Keratinocyte (primary cell): ENCODE measurements at regions not wholly inside any gene's neighbourhood (a gene's known extent, or its start where the extent isn't known, plus 50 kb on each side); places are given as distances from the start of the nearest gene placed in this dataset.

ENCODE experiments used
- DNase-seq: peaks from one replicate; pipeline ENCODE4 v3.0.0-alpha.2; 2011; ENCODE audit warnings: low read depth, missing footprints, low spot score
- FAIRE-seq: peaks from 2 replicates; lab custom pipeline; 2011; peaks lifted over from hg19 to GRCh38; lab: Jason Lieb, UNC
- H2AFZ ChIP-seq: 2 replicates; pipeline ENCODE4 v1.6.0; 2012; ENCODE audit warnings: low read length, control low read depth, inconsistent platforms; ENCODE audit not compliant: control insufficient read depth
- H3K27ac ChIP-seq: 2 replicates; pipeline ENCODE4 v1.5.1; 2011; ENCODE audit warnings: low read length; ENCODE audit not compliant: control insufficient read depth, insufficient read depth
- H3K27me3 ChIP-seq: 3 replicates; pipeline ENCODE4 v1.6.0; 2011; ENCODE audit warnings: low read length; ENCODE audit not compliant: control insufficient read depth, insufficient read depth; ENCODE audit errors: extremely low read depth
- H3K36me3 ChIP-seq, 2 experiments: 2 replicates in 1 of 2; 3 replicates in 1 of 2; pipeline ENCODE4 v1.5.1; 2011; ENCODE audit warnings: low read length in 2 of 2, mild to moderate bottlenecking in 1 of 2; ENCODE audit not compliant: control insufficient read depth in 2 of 2, insufficient read depth in 2 of 2; ENCODE audit errors: extremely low read depth in 1 of 2
- H3K4me1 ChIP-seq: 3 replicates; pipeline ENCODE4 v1.5.1; 2011; ENCODE audit warnings: low read length; ENCODE audit not compliant: control insufficient read depth, insufficient read depth; ENCODE audit errors: extremely low read depth
- H3K4me2 ChIP-seq: 3 replicates; pipeline ENCODE4 v1.6.0; 2011; ENCODE audit warnings: low read depth, low read length; ENCODE audit not compliant: control insufficient read depth, insufficient read depth; ENCODE audit errors: extremely low read depth
- H3K4me3 ChIP-seq, 3 experiments: fragments of 200-600 bp in 1 of 3; sonication (generic) in 1 of 3; 2 replicates in 2 of 3; 3 replicates in 1 of 3; pipeline ENCODE4 v1.5.1; 2011 to 2016; ENCODE audit warnings: low read length in 3 of 3, mild to moderate bottlenecking in 3 of 3, control low read depth in 2 of 3, inconsistent platforms in 1 of 3, low read depth in 1 of 3, mixed read lengths in 1 of 3, mixed run types in 1 of 3, moderate library complexity in 1 of 3; ENCODE audit not compliant: control insufficient read depth in 2 of 3, insufficient read depth in 2 of 3; ENCODE audit errors: extremely low read depth in 1 of 3
- H3K79me2 ChIP-seq: 2 replicates; pipeline ENCODE4 v1.6.0; 2012; ENCODE audit warnings: low read length; ENCODE audit not compliant: control insufficient read depth, insufficient read depth
- H3K9ac ChIP-seq: 3 replicates; pipeline ENCODE4 v1.6.0; 2011; ENCODE audit warnings: low read length; ENCODE audit not compliant: control insufficient read depth, insufficient read depth; ENCODE audit errors: extremely low read depth
- H3K9me1 ChIP-seq: 3 replicates; pipeline ENCODE4 v1.6.0; 2011; ENCODE audit warnings: low read length; ENCODE audit not compliant: control insufficient read depth, insufficient read depth; ENCODE audit errors: extremely low read depth
- H3K9me3 ChIP-seq: 2 replicates; pipeline ENCODE4 v1.5.1; 2012; ENCODE audit warnings: low read depth, low read length; ENCODE audit not compliant: control insufficient read depth
- H4K20me1 ChIP-seq: 3 replicates; pipeline ENCODE4 v1.6.0; 2011; ENCODE audit warnings: low read length; ENCODE audit not compliant: control insufficient read depth, insufficient read depth; ENCODE audit errors: extremely low read depth
- CTCF ChIP-seq, 3 experiments: IDR thresholded peaks in 1 of 3; conservative IDR thresholded peaks in 1 of 3; optimal IDR thresholded peaks in 1 of 3; 2 replicates in 2 of 3; 3 replicates in 1 of 3; pipeline versions ENCODE3 to v1.5.1; 2011; ENCODE audit warnings: low read length in 3 of 3, mild to moderate bottlenecking in 3 of 3, moderate library complexity in 2 of 3, control low read depth in 1 of 3, inconsistent platforms in 1 of 3; ENCODE audit not compliant: insufficient read depth in 2 of 3; ENCODE audit errors: extremely low read depth in 1 of 3
- EZH2 ChIP-seq: IDR thresholded peaks from one replicate; pipeline ENCODE4 v1.6.1; 2012; ENCODE audit warnings: inconsistent platforms, mild to moderate bottlenecking, low read length, moderate library complexity
- dilution Hi-C: fragments of 300-500 bp; cut with MboI; formaldehyde crosslinking; loops from one replicate; pipeline ENCODE4 v1.7.0; 2020; ENCODE audit warnings: low sequenced_read_pairs; ENCODE audit not compliant: extremely low pct_ligation_motif_present

- H3K79me2 ChIP-seq = no peaks in the 10 kb centered on the region
- DNase-seq (no peak), FAIRE-seq (no peak)
- dilution Hi-C loops = no loop called here
- no peaks in the 10 kb centered on the region for H3K9me1 ChIP-seq
- no peaks in the 10 kb centered on the region for H4K20me1 ChIP-seq
- TF ChIP-seq CTCF (optimal IDR thresholded peaks at IDR 0.05 in 1 of 3, IDR thresholded peaks at IDR 0.05 in 1 of 3, conservative IDR thresholded peaks at IDR 0.05 in 1 of 3; ENCODE audit: extremely low read depth in 1 of 3, insufficient read depth in 2 of 3, low read length in 3 of 3) = no peak
- TF ChIP-seq EZH2 = no peak
- no peak overlapping the region for H2AFZ ChIP-seq
- no peak overlapping the region for H3K27ac ChIP-seq
- no peak overlapping the region for H3K9ac ChIP-seq
- no peaks in the 10 kb centered on the region for H3K27me3 ChIP-seq
- H3K4me3 ChIP-seq = no peak overlapping the region
- H3K4me2 ChIP-seq = no peak overlapping the region
- H3K36me3 ChIP-seq = no peaks in the 10 kb centered on the region
- no peaks in the 10 kb centered on the region for H3K4me1 ChIP-seq
- no peaks in the 10 kb centered on the region for H3K9me3 ChIP-seq
Measured at GRCh38 chr6:25032934-25033333, 97.2 kb upstream of the RIPOR2 start.

GRCh38 chr6:25034431-25034921 lies 98.7 kb upstream of the RIPOR2 start:
- H3K27ac ChIP-seq = no peak overlapping the region
- no peak overlapping the region for H2AFZ ChIP-seq
- H4K20me1 ChIP-seq = no peaks in the 10 kb centered on the region
- DNase-seq (no peak), FAIRE-seq (no peak)
- no peaks in the 10 kb centered on the region for H3K36me3 ChIP-seq
- no peaks in the 10 kb centered on the region for H3K4me1 ChIP-seq
- no peak overlapping the region for H3K4me2 ChIP-seq
- no peaks in the 10 kb centered on the region for H3K9me3 ChIP-seq
- no peaks in the 10 kb centered on the region for H3K79me2 ChIP-seq
- H3K9me1 ChIP-seq = no peaks in the 10 kb centered on the region
- TF ChIP-seq EZH2 = no peak
- no peak for TF ChIP-seq CTCF (optimal IDR thresholded peaks at IDR 0.05 in 1 of 3, IDR thresholded peaks at IDR 0.05 in 1 of 3, conservative IDR thresholded peaks at IDR 0.05 in 1 of 3; ENCODE audit: extremely low read depth in 1 of 3, insufficient read depth in 2 of 3, low read length in 3 of 3)
- dilution Hi-C loops = no loop called here
- no peaks in the 10 kb centered on the region for H3K27me3 ChIP-seq
- H3K9ac ChIP-seq = no peak overlapping the region
- no peak overlapping the region for H3K4me3 ChIP-seq
